ENCODE measurements at regions not wholly inside any gene's neighbourhood (a gene's known extent, or its start where the extent isn't known, plus 50 kb on each side); places are given as distances from the start of the nearest gene placed in this dataset.

DNA sequence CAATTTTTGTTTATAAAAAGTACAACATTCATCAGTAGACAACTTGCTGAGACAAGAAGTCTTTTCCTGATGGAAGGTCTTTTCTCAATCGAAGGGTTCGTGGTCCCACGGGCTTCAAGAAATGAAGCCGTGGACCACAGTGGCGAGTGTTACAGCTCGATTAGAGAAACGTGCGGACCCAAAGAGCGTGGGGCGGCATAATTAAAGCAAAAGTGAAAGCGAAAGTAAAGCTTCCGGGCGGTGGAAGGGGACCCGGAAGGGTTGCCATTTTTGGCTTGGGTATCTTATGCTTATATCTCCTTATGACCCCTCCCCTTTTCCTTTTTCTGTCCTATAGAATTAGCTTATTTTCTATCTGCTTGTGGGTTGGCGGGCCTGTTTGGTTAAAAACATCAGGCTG lies 2309.4 kb upstream of the ACO1 start:
- TF ChIP-seq, protein P1, sequence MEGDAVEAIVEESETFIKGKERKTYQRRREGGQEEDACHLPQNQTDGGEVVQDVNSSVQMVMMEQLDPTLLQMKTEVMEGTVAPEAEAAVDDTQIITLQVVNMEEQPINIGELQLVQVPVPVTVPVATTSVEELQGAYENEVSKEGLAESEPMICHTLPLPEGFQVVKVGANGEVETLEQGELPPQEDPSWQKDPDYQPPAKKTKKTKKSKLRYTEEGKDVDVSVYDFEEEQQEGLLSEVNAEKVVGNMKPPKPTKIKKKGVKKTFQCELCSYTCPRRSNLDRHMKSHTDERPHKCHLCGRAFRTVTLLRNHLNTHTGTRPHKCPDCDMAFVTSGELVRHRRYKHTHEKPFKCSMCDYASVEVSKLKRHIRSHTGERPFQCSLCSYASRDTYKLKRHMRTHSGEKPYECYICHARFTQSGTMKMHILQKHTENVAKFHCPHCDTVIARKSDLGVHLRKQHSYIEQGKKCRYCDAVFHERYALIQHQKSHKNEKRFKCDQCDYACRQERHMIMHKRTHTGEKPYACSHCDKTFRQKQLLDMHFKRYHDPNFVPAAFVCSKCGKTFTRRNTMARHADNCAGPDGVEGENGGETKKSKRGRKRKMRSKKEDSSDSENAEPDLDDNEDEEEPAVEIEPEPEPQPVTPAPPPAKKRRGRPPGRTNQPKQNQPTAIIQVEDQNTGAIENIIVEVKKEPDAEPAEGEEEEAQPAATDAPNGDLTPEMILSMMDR (IDR thresholded peaks at IDR 0.05; ENCODE audit: low read length): no peak
- TF ChIP-seq EZH2phosphoT487 (IDR thresholded peaks at IDR 0.05; ENCODE audit: low read length): no peak
- TF ChIP-seq EZH2 (optimal IDR thresholded peaks at IDR 0.05; ENCODE audit: low read depth, low read length): no peak
- Histone ChIP-seq H3F3A (ENCODE audit: insufficient read depth, low read length) (peaks cover 7% of the 10 kb centered on the region; the same call in 1 of the 2 replicates), H3K27me3 (replicated peaks; ENCODE audit: insufficient read depth, low read length) (no peaks in the 10 kb centered on the region), H3K9me2 (replicated peaks; ENCODE audit: insufficient read depth, low read length) (no peaks in the 10 kb centered on the region), H3K9me3 (replicated peaks; ENCODE audit: insufficient read depth, low read length) (no peaks in the 10 kb centered on the region), H3K4me1 (ENCODE audit: low read length) (peaks cover 21% of the 10 kb centered on the region), H3K4me2 (ENCODE audit: low read depth, low read length) (no peak overlapping the region), H3K79me2 (ENCODE audit: low read length) (no peaks in the 10 kb centered on the region), H3K9ac (ENCODE audit: low read length) (no peak overlapping the region), H3K36me3 (replicated peaks; ENCODE audit: insufficient read depth, low read length) (no peaks in the 10 kb centered on the region), H3K27ac (ENCODE audit: low read length) (peak overlapping the region; percentile 24; the same call in 1 of the 2 replicates), H4K20me1 (ENCODE audit: insufficient read depth, low read length) (no peaks in the 10 kb centered on the region), H2AFZ (ENCODE audit: low read length) (no peak overlapping the region), H3K4me3 (ENCODE audit: low read length) (no peak overlapping the region)
- no peak for DNase-seq

DNA sequence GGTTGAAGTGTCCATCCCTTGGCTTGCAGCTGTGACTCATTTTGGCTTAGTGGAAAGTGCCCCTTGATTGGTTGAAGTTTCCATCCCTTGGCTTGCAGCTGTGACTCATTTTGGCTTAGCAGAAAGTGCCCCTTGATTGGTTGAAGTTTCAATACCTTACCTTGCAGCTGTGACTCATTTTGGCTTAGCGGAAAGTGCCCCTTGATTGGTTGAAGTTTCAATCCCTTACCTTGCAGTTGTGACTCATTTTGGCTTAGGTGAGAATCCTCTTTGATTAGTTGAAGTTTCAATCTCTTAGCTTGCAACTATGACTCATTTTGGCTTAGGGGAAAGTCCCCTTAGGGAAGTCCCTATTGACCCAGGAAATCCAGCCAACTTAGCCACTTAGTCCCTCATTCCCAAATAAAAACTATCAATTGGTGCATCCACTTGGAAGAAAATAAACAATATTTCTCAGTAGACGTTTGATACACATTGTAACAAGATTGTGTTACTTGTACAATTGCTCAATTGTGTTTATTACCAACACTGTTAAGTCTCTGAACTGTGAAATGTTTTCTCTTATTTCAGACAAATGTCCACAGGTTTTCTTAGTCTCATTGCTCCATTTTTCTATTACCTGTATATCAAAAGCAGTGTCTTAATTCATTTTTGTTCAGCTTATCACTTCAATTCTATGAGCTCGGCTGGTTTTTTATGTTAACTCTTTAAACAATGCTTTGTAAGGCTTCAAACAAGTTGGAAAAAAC lies 2308.8 kb upstream of the ACO1 start:
- H3K27me3 ChIP-seq (replicated peaks; ENCODE audit: insufficient read depth, low read length): no peaks in the 10 kb centered on the region
- no peaks in the 10 kb centered on the region for H4K20me1 ChIP-seq (ENCODE audit: insufficient read depth, low read length)
- H3K4me1 ChIP-seq (ENCODE audit: low read length): peaks cover 21% of the 10 kb centered on the region
- no peaks in the 10 kb centered on the region for H3K79me2 ChIP-seq (ENCODE audit: low read length)
- no peak overlapping the region for H3K4me3 ChIP-seq (ENCODE audit: low read length)
- no peaks in the 10 kb centered on the region for H3K9me3 ChIP-seq (replicated peaks; ENCODE audit: insufficient read depth, low read length)
- H3K27ac ChIP-seq (ENCODE audit: low read length): peak overlapping the region; percentile 40; the same call in 1 of the 2 replicates
- no peaks in the 10 kb centered on the region for H3K9me2 ChIP-seq (replicated peaks; ENCODE audit: insufficient read depth, low read length)
- H3K4me2 ChIP-seq (ENCODE audit: low read depth, low read length): no peak overlapping the region
- H2AFZ ChIP-seq (ENCODE audit: low read length): 0 out of 2 replicates have a peak overlapping the region, but pooled peaks have one; percentile 10
- DNase-seq: peak; percentile 93
- H3K36me3 ChIP-seq (replicated peaks; ENCODE audit: insufficient read depth, low read length): no peaks in the 10 kb centered on the region
- H3F3A ChIP-seq (ENCODE audit: insufficient read depth, low read length): peaks cover 7% of the 10 kb centered on the region; the same call in 1 of the 2 replicates
- TF ChIP-seq EZH2phosphoT487 (IDR thresholded peaks at IDR 0.05; ENCODE audit: low read length) (no peak), EZH2 (optimal IDR thresholded peaks at IDR 0.05; ENCODE audit: low read depth, low read length) (no peak)
- TF ChIP-seq, protein P1 (IDR thresholded peaks at IDR 0.05; ENCODE audit: low read length): no peak
- H3K9ac ChIP-seq (ENCODE audit: low read length): no peak overlapping the region

DNA sequence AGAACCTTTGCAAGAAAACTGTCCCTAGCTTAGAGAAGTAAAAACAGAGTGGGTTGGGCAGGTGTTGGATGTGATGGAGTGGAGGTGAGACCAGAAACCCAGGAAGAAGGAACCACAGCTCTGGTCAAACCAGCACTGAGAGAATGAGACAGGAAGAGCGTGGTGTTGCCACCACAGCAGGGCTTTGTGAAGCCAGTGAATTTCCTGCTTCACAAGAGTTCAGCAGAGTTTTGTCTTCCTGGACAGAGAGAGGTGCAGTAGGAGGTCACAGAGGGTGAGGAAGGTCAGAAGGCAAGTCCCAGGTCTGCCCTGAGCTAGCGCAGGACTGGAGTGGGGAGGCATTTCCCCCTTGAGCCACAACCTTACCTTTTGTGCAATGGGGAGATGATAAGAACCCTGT lies 2306.2 kb upstream of the ACO1 start:
- Histone ChIP-seq H2AFZ (ENCODE audit: low read length) (peak overlapping the region; percentile 55), H3K36me3 (replicated peaks; ENCODE audit: insufficient read depth, low read length) (no peaks in the 10 kb centered on the region), H3K4me1 (ENCODE audit: low read length) (peaks cover 21% of the 10 kb centered on the region), H3K27ac (ENCODE audit: low read length) (peak overlapping the region; percentile 42; the same call in 1 of the 2 replicates), H3K27me3 (replicated peaks; ENCODE audit: insufficient read depth, low read length) (no peaks in the 10 kb centered on the region), H3F3A (ENCODE audit: insufficient read depth, low read length) (peaks cover 7% of the 10 kb centered on the region; the same call in 1 of the 2 replicates), H3K9me3 (replicated peaks; ENCODE audit: insufficient read depth, low read length) (no peaks in the 10 kb centered on the region), H3K4me2 (ENCODE audit: low read depth, low read length) (no peak overlapping the region), H4K20me1 (ENCODE audit: insufficient read depth, low read length) (no peaks in the 10 kb centered on the region), H3K79me2 (ENCODE audit: low read length) (no peaks in the 10 kb centered on the region), H3K4me3 (ENCODE audit: low read length) (no peak overlapping the region), H3K9ac (ENCODE audit: low read length) (no peak overlapping the region), H3K9me2 (replicated peaks; ENCODE audit: insufficient read depth, low read length) (no peaks in the 10 kb centered on the region)
- DNase-seq: peak; percentile 77
- TF ChIP-seq, protein P1 (IDR thresholded peaks at IDR 0.05; ENCODE audit: low read length): no peak
